Astrocyte (in vitro differentiated cells and primary cell): ENCODE measurements at regions not wholly inside any gene's neighbourhood (a gene's known extent, or its start where the extent isn't known, plus 50 kb on each side); places are given as distances from the start of the nearest gene placed in this dataset.

ENCODE experiments used
- DNase-seq: peaks from one replicate; pipeline ENCODE4 v3.0.0-alpha.2; 2010; ENCODE audit warnings: low read depth
- FAIRE-seq: peaks from 2 replicates; lab custom pipeline; 2011; peaks lifted over from hg19 to GRCh38; lab: Jason Lieb, UNC
- H2AFZ ChIP-seq: 2 replicates; pipeline ENCODE4 v1.6.0; 2012; ENCODE audit warnings: low read depth, low read length, inconsistent platforms
- H3K27ac ChIP-seq: 2 replicates; pipeline ENCODE4 v1.5.1; 2011; ENCODE audit warnings: low read depth, low read length, inconsistent platforms
- H3K27me3 ChIP-seq: 2 replicates; pipeline ENCODE4 v1.6.0; 2011; ENCODE audit warnings: low read length, inconsistent platforms; ENCODE audit not compliant: insufficient read depth
- H3K36me3 ChIP-seq: 2 replicates; pipeline ENCODE4 v1.5.1; 2011; ENCODE audit warnings: low read length, inconsistent platforms; ENCODE audit not compliant: insufficient read depth
- H3K4me1 ChIP-seq: 2 replicates; pipeline ENCODE4 v1.5.1; 2011; ENCODE audit warnings: low read length, inconsistent platforms; ENCODE audit not compliant: insufficient read depth
- H3K4me2 ChIP-seq: 2 replicates; pipeline ENCODE4 v1.6.0; 2012; ENCODE audit warnings: low read length, inconsistent platforms
- H3K4me3 ChIP-seq: 2 replicates; pipeline ENCODE4 v1.5.1; 2011; ENCODE audit warnings: low read depth, mild to moderate bottlenecking, low read length, inconsistent platforms; ENCODE audit not compliant: insufficient read depth
- H3K79me2 ChIP-seq: 2 replicates; pipeline ENCODE4 v1.6.0; 2012; ENCODE audit warnings: mild to moderate bottlenecking, low read length, inconsistent platforms; ENCODE audit not compliant: insufficient read depth
- H3K9ac ChIP-seq: 2 replicates; pipeline ENCODE4 v1.6.0; 2012; ENCODE audit warnings: mild to moderate bottlenecking, low read length, inconsistent platforms
- H3K9me3 ChIP-seq: 2 replicates; pipeline ENCODE4 v1.5.1; 2012; ENCODE audit warnings: low read depth, mild to moderate bottlenecking, low read length, inconsistent platforms; ENCODE audit not compliant: insufficient read depth
- H4K20me1 ChIP-seq: 2 replicates; pipeline ENCODE4 v1.6.0; 2012; ENCODE audit warnings: low read length, inconsistent platforms; ENCODE audit not compliant: insufficient read depth
- H3K27ac Mint-ChIP-seq: one replicate; pipeline ENCODE4 v1.8.0; 2021; ENCODE audit warnings: mild to moderate bottlenecking, mixed read lengths; ENCODE audit not compliant: unreplicated experiment
- H3K27me3 Mint-ChIP-seq: one replicate; pipeline ENCODE4 v1.8.0; 2021; ENCODE audit warnings: low read depth, mixed read lengths; ENCODE audit not compliant: unreplicated experiment
- H3K36me3 Mint-ChIP-seq: one replicate; pipeline ENCODE4 v1.8.0; 2021; ENCODE audit warnings: low read depth, mixed read lengths; ENCODE audit not compliant: unreplicated experiment
- H3K4me1 Mint-ChIP-seq: one replicate; pipeline ENCODE4 v1.8.0; 2021; ENCODE audit warnings: low read depth, mixed read lengths; ENCODE audit not compliant: unreplicated experiment
- H3K4me3 Mint-ChIP-seq: one replicate; pipeline ENCODE4 v1.8.0; 2021; ENCODE audit warnings: mild to moderate bottlenecking, moderate library complexity, mixed read lengths; ENCODE audit not compliant: unreplicated experiment
- H3K9me3 Mint-ChIP-seq: one replicate; pipeline ENCODE4 v1.8.0; 2021; ENCODE audit warnings: mild to moderate bottlenecking, mixed read lengths; ENCODE audit not compliant: unreplicated experiment
- CTCF ChIP-seq: IDR thresholded peaks from 2 replicates; pipeline ENCODE4 v1.5.1; 2011; ENCODE audit warnings: low read depth, mild to moderate bottlenecking, inconsistent platforms, low read length, moderate library complexity; ENCODE audit not compliant: insufficient read depth
- EZH2 ChIP-seq: IDR thresholded peaks from 2 replicates; pipeline ENCODE4 v1.6.1; 2012; ENCODE audit warnings: mild to moderate bottlenecking, low read length, inconsistent platforms; ENCODE audit not compliant: insufficient read depth

- no peak overlapping the region for H3K4me3 Mint-ChIP-seq
- H3K27ac Mint-ChIP-seq, result no peak overlapping the region
- Histone ChIP-seq H3K27ac (no peak overlapping the region), H3K36me3 (no peaks in the 10 kb centered on the region), H3K4me3 (no peak overlapping the region), H3K9ac (no peak overlapping the region), H3K4me1 (no peaks in the 10 kb centered on the region), H3K27me3 (no peaks in the 10 kb centered on the region), H3K4me2 (no peak overlapping the region), H2AFZ (no peak overlapping the region), H4K20me1 (no peaks in the 10 kb centered on the region), H3K79me2 (no peaks in the 10 kb centered on the region), H3K9me3 (no peaks in the 10 kb centered on the region)
- no peak for FAIRE-seq
- H3K27me3 Mint-ChIP-seq, result no peaks in the 10 kb centered on the region
- no peaks in the 10 kb centered on the region for H3K36me3 Mint-ChIP-seq
- TF ChIP-seq CTCF (no peak), EZH2 (no peak)
- H3K4me1 Mint-ChIP-seq, result no peaks in the 10 kb centered on the region
- DNase-seq, result no peak
- H3K9me3 Mint-ChIP-seq, result no peaks in the 10 kb centered on the region
These were observed 52.2 kb upstream of the PRL start for GRCh38 chr6:22349051-22349450.

- Histone ChIP-seq H3K27me3 (no peaks in the 10 kb centered on the region), H2AFZ (no peak overlapping the region), H3K36me3 (no peaks in the 10 kb centered on the region), H3K4me1 (no peaks in the 10 kb centered on the region), H3K27ac (no peak overlapping the region), H3K79me2 (no peaks in the 10 kb centered on the region), H4K20me1 (no peaks in the 10 kb centered on the region), H3K9me3 (no peaks in the 10 kb centered on the region), H3K9ac (no peak overlapping the region), H3K4me3 (no peak overlapping the region), H3K4me2 (no peak overlapping the region)
- TF ChIP-seq EZH2 (no peak), CTCF (no peak)
- H3K4me1 Mint-ChIP-seq, result no peaks in the 10 kb centered on the region
- DNase-seq (peak; percentile 41), FAIRE-seq (no peak)
- H3K4me3 Mint-ChIP-seq, result no peak overlapping the region
- H3K36me3 Mint-ChIP-seq, result no peaks in the 10 kb centered on the region
- H3K9me3 Mint-ChIP-seq, result no peaks in the 10 kb centered on the region
- H3K27ac Mint-ChIP-seq, result no peak overlapping the region
- no peaks in the 10 kb centered on the region for H3K27me3 Mint-ChIP-seq
These were observed 52.7 kb upstream of the PRL start for GRCh38 chr6:22349528-22349927.

- no peak overlapping the region for H3K4me3 Mint-ChIP-seq
- DNase-seq (no peak), FAIRE-seq (no peak)
- no peaks in the 10 kb centered on the region for H3K9me3 Mint-ChIP-seq
- no peak overlapping the region for H3K4me3 ChIP-seq
- no peaks in the 10 kb centered on the region for H3K27me3 Mint-ChIP-seq
- no peaks in the 10 kb centered on the region for H3K27me3 ChIP-seq
- H3K4me1 ChIP-seq, result no peaks in the 10 kb centered on the region
- no peaks in the 10 kb centered on the region for H3K79me2 ChIP-seq
- H3K4me1 Mint-ChIP-seq, result no peaks in the 10 kb centered on the region
- no peak overlapping the region for H3K27ac Mint-ChIP-seq
- H3K4me2 ChIP-seq, result no peak overlapping the region
- H3K27ac ChIP-seq, result no peak overlapping the region
- no peaks in the 10 kb centered on the region for H3K36me3 Mint-ChIP-seq
- H3K9ac ChIP-seq, result no peak overlapping the region
- no peak overlapping the region for H2AFZ ChIP-seq
- no peaks in the 10 kb centered on the region for H4K20me1 ChIP-seq
- no peaks in the 10 kb centered on the region for H3K9me3 ChIP-seq
- TF ChIP-seq CTCF, result no peak
- TF ChIP-seq EZH2, result no peak
- H3K36me3 ChIP-seq, result no peaks in the 10 kb centered on the region
These were observed 53.3 kb upstream of the PRL start for GRCh38 chr6:22350109-22350508.
